Mammary epithelial cell (primary cell): ENCODE measurements at regions not wholly inside any gene's neighbourhood (a gene's known extent, or its start where the extent isn't known, plus 50 kb on each side); places are given as distances from the start of the nearest gene placed in this dataset.

Source experiments
- EZH2 ChIP-seq: IDR thresholded peaks from 2 replicates; pipeline ENCODE4 v1.6.1; 2012; ENCODE audit warnings: low read length, inconsistent platforms, borderline replicate concordance
- TF ChIP-seq, protein P1 (sequence below), 2 donors: IDR thresholded peaks in 1 of 2; conservative IDR thresholded peaks in 1 of 2; 2 replicates each; pipeline ENCODE4 v1.5.1; 2011 to 2012; ENCODE audit warnings: inconsistent platforms in 2 of 2, low read length in 2 of 2, mild to moderate bottlenecking in 2 of 2, control low read depth in 1 of 2, low read depth in 1 of 2; ENCODE audit not compliant: insufficient read depth in 1 of 2; ENCODE audit errors: extremely low read depth in 1 of 2

DNA sequence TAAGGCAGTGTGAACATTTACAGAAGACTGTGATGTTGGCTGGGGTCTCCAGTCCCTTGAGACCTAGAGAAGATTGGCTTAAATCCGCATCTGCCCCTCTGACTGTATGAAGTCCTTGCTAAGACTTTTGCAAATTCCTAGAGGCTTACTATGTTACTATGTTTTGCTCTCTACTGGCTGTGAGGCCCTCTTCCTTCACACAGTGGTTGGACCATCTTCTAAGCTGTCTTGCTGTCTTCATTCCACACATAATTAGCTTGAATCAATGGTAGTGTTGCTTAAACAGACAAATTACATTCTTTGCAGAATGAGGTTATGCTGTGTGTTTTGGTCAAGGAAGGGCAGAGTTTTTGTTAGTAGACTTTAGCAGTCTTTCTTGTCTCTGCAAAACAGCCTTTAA, 658.0 kb downstream of the TYW1 start:
- TF ChIP-seq, protein P1, sequence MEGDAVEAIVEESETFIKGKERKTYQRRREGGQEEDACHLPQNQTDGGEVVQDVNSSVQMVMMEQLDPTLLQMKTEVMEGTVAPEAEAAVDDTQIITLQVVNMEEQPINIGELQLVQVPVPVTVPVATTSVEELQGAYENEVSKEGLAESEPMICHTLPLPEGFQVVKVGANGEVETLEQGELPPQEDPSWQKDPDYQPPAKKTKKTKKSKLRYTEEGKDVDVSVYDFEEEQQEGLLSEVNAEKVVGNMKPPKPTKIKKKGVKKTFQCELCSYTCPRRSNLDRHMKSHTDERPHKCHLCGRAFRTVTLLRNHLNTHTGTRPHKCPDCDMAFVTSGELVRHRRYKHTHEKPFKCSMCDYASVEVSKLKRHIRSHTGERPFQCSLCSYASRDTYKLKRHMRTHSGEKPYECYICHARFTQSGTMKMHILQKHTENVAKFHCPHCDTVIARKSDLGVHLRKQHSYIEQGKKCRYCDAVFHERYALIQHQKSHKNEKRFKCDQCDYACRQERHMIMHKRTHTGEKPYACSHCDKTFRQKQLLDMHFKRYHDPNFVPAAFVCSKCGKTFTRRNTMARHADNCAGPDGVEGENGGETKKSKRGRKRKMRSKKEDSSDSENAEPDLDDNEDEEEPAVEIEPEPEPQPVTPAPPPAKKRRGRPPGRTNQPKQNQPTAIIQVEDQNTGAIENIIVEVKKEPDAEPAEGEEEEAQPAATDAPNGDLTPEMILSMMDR (conservative IDR thresholded peaks at IDR 0.05 in 1 of 2, IDR thresholded peaks at IDR 0.05 in 1 of 2; ENCODE audit: extremely low read depth in 1 of 2, insufficient read depth in 1 of 2, low read depth in 1 of 2, low read length in 2 of 2), result no peak
- TF ChIP-seq EZH2, result no peak
